Kidney epithelial cell (primary cell): ENCODE measurements at regions not wholly inside any gene's neighbourhood (a gene's known extent, or its start where the extent isn't known, plus 50 kb on each side); places are given as distances from the start of the nearest gene placed in this dataset.
"Not testable (repeated sequence)": the region's sequence is repeated elsewhere in the genome, so short reads cannot be mapped to it uniquely, and the experiment has no call there.

Experiments
- DNase-seq: peaks from one replicate; pipeline ENCODE4 v3.0.0-alpha.2; 2010; ENCODE audit warnings: low read depth
- H3K27me3 ChIP-seq: 2 replicates; pipeline ENCODE4 v1.6.0; 2011; ENCODE audit warnings: low read length; ENCODE audit not compliant: control insufficient read depth, insufficient read depth
- H3K36me3 ChIP-seq: 2 replicates; pipeline ENCODE4 v1.5.1; 2011; ENCODE audit warnings: low read length; ENCODE audit not compliant: control insufficient read depth, insufficient read depth
- H3K4me3 ChIP-seq: 2 replicates; pipeline ENCODE4 v1.5.1; 2011; ENCODE audit warnings: low read depth, mild to moderate bottlenecking, control low read depth, low read length
- CTCF ChIP-seq: IDR thresholded peaks from 2 replicates; pipeline ENCODE4 v1.5.1; 2011; ENCODE audit warnings: mild to moderate bottlenecking, moderate library complexity, low read length, control low read depth, inconsistent platforms; ENCODE audit not compliant: insufficient read depth, poor library complexity, severe bottlenecking

DNA sequence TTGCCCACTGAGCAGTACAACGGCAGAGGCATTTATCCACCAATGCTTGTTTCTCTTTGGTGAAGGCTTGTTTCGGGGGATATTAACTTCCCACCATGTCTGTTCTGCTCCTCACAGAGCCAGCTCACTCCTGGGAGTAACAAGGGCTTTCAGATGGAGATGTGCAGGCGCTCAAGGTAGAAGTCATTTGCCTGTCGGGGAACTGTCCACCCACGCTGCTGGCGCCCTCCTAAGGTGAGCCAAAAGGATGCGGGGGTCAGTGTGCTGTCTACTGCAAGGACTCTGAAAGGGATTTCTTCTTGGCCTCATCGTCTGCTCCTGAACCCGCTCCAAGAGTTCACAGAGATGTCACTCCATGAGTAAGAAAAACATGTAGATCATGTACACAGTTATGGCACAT, 57.0 kb upstream of the CYRIA start:
- DNase-seq: no peak
- Histone ChIP-seq H3K36me3 (no peaks in the 10 kb centered on the region), H3K4me3 (no peak overlapping the region), H3K27me3 (peaks cover 3% of the 10 kb centered on the region)
- peak; percentile 8 for TF ChIP-seq CTCF

DNA sequence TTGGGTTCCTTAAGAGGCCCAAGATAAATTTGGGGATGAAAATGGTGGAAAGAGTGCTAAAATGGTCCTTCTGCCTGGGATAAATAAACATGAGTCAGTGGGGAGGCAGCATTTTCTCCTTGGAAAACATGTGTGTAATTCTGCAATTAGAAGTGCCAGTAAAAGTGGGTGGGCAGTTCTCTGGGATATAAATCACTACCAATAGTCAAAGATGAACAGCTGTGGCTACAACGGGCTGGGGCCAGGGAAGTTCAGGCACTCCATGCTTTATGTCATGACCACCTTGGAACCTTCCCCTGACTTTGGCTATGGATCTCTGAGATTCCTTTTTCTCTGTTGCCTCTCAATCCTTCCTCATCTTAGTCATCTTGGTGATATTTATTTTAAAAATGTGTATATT, 56.5 kb upstream of the CYRIA start:
- H3K4me3 ChIP-seq: no peak overlapping the region
- TF ChIP-seq CTCF: no peak
- no peak for DNase-seq
- no peaks in the 10 kb centered on the region for H3K36me3 ChIP-seq
- peaks cover 3% of the 10 kb centered on the region for H3K27me3 ChIP-seq

DNA sequence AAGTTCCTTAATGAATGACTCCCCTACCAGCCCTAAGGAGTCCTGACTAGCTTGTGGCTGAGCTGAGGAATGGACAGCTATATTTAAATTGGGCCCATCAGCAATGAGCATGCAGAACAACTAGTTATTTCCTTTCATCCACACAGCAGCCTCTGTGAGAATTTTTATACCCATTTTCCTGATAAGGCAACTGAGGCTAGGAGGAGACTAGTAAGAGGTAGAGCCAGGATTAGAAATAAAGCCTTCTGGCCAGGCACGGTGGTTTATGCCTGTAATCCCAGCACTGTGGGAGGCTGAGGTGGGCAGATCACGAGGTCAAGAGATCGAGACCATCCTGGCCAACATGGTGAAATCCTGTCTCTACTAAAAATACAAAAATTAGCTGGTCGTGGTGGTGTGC, 55.9 kb upstream of the CYRIA start:
- DNase-seq, H3K27me3 ChIP-seq, H3K4me3 ChIP-seq, H3K36me3 ChIP-seq: not testable (repeated sequence)

DNA sequence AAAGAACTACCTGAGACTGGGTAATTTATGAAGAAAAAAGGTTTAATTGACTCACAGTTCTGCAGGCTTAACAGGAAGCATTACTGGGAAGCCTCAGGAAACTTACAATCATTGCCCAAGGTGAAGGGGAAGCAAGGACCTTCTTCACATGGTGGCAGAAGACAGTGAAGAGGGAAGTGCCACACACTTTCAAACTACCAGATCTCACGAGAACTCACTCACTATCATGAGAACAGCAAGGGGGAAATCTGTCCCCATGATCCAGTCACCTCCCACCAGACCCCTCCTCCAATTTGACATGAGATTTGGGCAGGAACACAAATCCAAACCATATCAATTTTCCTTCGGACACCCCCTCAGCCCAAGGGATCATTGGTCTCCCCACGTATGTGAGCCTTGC, 55.1 kb upstream of the CYRIA start:
- not testable (repeated sequence) for H3K36me3 ChIP-seq, H3K4me3 ChIP-seq, DNase-seq, H3K27me3 ChIP-seq

- no peak for TF ChIP-seq CTCF
- Histone ChIP-seq H3K27me3 (peaks cover 3% of the 10 kb centered on the region), H3K36me3 (no peaks in the 10 kb centered on the region), H3K4me3 (no peak overlapping the region)
- DNase-seq: no peak
These were observed 53.8 kb upstream of the CYRIA start for GRCh38 chr2:16719485-16719808.

- no peaks in the 10 kb centered on the region for H3K36me3 ChIP-seq
- no peak overlapping the region for H3K4me3 ChIP-seq
- no peak for TF ChIP-seq CTCF
- DNase-seq: no peak
- peaks cover under 1% of the 10 kb centered on the region for H3K27me3 ChIP-seq
These were observed 53.2 kb upstream of the CYRIA start for GRCh38 chr2:16718576-16719484.

DNA sequence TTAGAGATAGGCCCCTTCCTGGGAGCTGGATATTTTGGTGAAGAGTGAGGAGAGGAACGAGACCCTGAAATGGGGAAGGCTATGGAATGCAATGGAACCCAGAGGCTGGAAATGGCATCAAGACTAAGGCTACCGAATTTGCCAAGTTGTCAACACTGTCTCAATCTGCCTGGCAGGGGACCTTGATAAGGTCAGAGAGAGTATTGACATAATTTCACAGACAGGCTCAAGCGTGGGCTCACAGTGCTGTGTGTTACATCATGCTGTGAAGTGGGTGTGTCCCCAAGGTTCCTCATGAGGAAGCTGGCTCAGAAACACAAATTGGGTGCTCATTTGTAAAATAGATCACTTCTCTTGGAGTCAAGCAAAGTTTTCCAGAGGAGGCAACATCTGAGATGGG, 51.8 kb upstream of the CYRIA start:
- no peak for DNase-seq
- Histone ChIP-seq H3K36me3 (no peaks in the 10 kb centered on the region), H3K27me3 (no peaks in the 10 kb centered on the region), H3K4me3 (no peak overlapping the region)
- TF ChIP-seq CTCF: no peak
